Neural progenitor cell (in vitro differentiated cells): ENCODE measurements at regions not wholly inside any gene's neighbourhood (a gene's known extent, or its start where the extent isn't known, plus 50 kb on each side); places are given as distances from the start of the nearest gene placed in this dataset.

Experiments used
- EZH2 ChIP-seq: fragments of 200-600 bp; sonication (generic); IDR thresholded peaks from 2 replicates; pipeline ENCODE4 v1.6.1; 2017; ENCODE audit warnings: antibody characterized with exemption, mild to moderate bottlenecking, moderate library complexity
- TF ChIP-seq, protein P1 (sequence below): fragments of 200-600 bp; sonication (generic); IDR thresholded peaks from 2 replicates; pipeline ENCODE4 v1.5.1; 2017; ENCODE audit warnings: antibody characterized with exemption, mild to moderate bottlenecking

DNA sequence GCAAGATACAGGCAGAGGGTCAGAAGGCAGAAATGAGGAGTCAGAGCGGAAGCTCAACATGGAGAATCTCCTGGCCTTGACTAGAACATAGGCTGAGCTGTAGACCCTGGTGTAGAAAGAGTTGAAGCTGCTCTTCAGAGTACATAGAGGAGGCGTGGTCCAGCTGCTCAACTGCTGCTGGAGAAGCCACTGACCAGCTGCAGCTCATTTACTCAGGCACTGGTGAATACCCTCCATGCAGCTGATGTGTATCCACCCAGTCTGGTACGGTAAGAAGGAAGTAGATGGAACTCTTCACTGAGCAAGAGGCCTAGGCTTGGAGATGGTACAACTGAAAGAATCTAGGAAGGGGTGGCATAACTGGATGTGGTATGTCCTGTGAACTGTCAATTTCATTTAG is 148.8 kb upstream of the DHRS4 start:
- TF ChIP-seq, protein P1, sequence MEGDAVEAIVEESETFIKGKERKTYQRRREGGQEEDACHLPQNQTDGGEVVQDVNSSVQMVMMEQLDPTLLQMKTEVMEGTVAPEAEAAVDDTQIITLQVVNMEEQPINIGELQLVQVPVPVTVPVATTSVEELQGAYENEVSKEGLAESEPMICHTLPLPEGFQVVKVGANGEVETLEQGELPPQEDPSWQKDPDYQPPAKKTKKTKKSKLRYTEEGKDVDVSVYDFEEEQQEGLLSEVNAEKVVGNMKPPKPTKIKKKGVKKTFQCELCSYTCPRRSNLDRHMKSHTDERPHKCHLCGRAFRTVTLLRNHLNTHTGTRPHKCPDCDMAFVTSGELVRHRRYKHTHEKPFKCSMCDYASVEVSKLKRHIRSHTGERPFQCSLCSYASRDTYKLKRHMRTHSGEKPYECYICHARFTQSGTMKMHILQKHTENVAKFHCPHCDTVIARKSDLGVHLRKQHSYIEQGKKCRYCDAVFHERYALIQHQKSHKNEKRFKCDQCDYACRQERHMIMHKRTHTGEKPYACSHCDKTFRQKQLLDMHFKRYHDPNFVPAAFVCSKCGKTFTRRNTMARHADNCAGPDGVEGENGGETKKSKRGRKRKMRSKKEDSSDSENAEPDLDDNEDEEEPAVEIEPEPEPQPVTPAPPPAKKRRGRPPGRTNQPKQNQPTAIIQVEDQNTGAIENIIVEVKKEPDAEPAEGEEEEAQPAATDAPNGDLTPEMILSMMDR, result no peak
- TF ChIP-seq EZH2, result no peak
